Right renal cortex interstitium (tissue), 3 donors: ENCODE measurements at regions not wholly inside any gene's neighbourhood (a gene's known extent, or its start where the extent isn't known, plus 50 kb on each side); places are given as distances from the start of the nearest gene placed in this dataset.

Source experiments
- DNase-seq, 3 donors: peaks; one replicate each; pipeline ENCODE4 v3.0.0-alpha.2; 2013; ENCODE audit warnings: low read depth in 3 of 3, low spot score in 2 of 3

- no peak for DNase-seq
These were observed 76.4 kb upstream of the HELT start for GRCh38 chr4:184941671-184942418.

GRCh38 chr4:184942444-184943425 lies 75.6 kb upstream of the HELT start:
- DNase-seq, result no peak

GRCh38 chr4:184949020-184949419 lies 69.3 kb upstream of the HELT start:
- no peak for DNase-seq

GRCh38 chr4:184950117-184950830 lies 68.0 kb upstream of the HELT start:
- no peak for DNase-seq

- no peak for DNase-seq
These were observed 67.4 kb upstream of the HELT start for GRCh38 chr4:184950926-184951325.

- DNase-seq, result no peak
These were observed 66.6 kb upstream of the HELT start for GRCh38 chr4:184951668-184952160.

- no peak for DNase-seq
These were observed 65.8 kb upstream of the HELT start for GRCh38 chr4:184952522-184952921.

GRCh38 chr4:184953421-184953945 lies 64.8 kb upstream of the HELT start:
- no peak for DNase-seq

- no peak for DNase-seq
These were observed 64.3 kb upstream of the HELT start for GRCh38 chr4:184953971-184954370.

- DNase-seq, result no peak
These were observed 63.8 kb upstream of the HELT start for GRCh38 chr4:184954482-184954881.

GRCh38 chr4:184955116-184955515 lies 63.2 kb upstream of the HELT start:
- no peak for DNase-seq

GRCh38 chr4:184955636-184956035 lies 62.7 kb upstream of the HELT start:
- no peak for DNase-seq

GRCh38 chr4:184957446-184958115 lies 60.7 kb upstream of the HELT start:
- DNase-seq, result no peak

GRCh38 chr4:184958127-184958922 lies 60.0 kb upstream of the HELT start:
- no peak for DNase-seq

GRCh38 chr4:184958923-184959210 lies 59.4 kb upstream of the HELT start:
- no peak for DNase-seq

- DNase-seq, result no peak
These were observed 59.0 kb upstream of the HELT start for GRCh38 chr4:184959309-184959708.

- no peak for DNase-seq
These were observed 58.5 kb upstream of the HELT start for GRCh38 chr4:184959786-184960185.

GRCh38 chr4:184960505-184960971 lies 57.8 kb upstream of the HELT start:
- DNase-seq, result no peak

- no peak for DNase-seq
These were observed 56.6 kb upstream of the HELT start for GRCh38 chr4:184961660-184962059.
